ENCODE measurements at regions not wholly inside any gene's neighbourhood (a gene's known extent, or its start where the extent isn't known, plus 50 kb on each side); places are given as distances from the start of the nearest gene placed in this dataset.

GRCh38 chr5:61884252-61884855, 421.7 kb upstream of the KIF2A start:
- no peak for TF ChIP-seq CTCF (IDR thresholded peaks at IDR 0.05; ENCODE audit: control insufficient read depth, extremely low read depth, insufficient read depth)
- no peak for DNase-seq (ENCODE audit: low read depth)
- no peak overlapping the region for H3K4me3 ChIP-seq (ENCODE audit: low read depth, low read length)

GRCh38 chr5:61886214-61886613, 419.8 kb upstream of the KIF2A start:
- no peak overlapping the region for H3K4me3 ChIP-seq (ENCODE audit: low read depth, low read length)
- TF ChIP-seq CTCF (IDR thresholded peaks at IDR 0.05; ENCODE audit: control insufficient read depth, extremely low read depth, insufficient read depth) = no peak
- no peak for DNase-seq (ENCODE audit: low read depth)

- no peak overlapping the region for H3K4me3 ChIP-seq (ENCODE audit: low read depth, low read length)
- no peak for DNase-seq (ENCODE audit: low read depth)
- no peak for TF ChIP-seq CTCF (IDR thresholded peaks at IDR 0.05; ENCODE audit: control insufficient read depth, extremely low read depth, insufficient read depth)
Observed at GRCh38 chr5:61887271-61887670, 418.7 kb upstream of the KIF2A start.

- no peak for DNase-seq (ENCODE audit: low read depth)
- no peak overlapping the region for H3K4me3 ChIP-seq (ENCODE audit: low read depth, low read length)
- TF ChIP-seq CTCF (IDR thresholded peaks at IDR 0.05; ENCODE audit: control insufficient read depth, extremely low read depth, insufficient read depth) = no peak
Observed at GRCh38 chr5:61894046-61894445, 412.0 kb upstream of the KIF2A start.

- no peak for TF ChIP-seq CTCF (IDR thresholded peaks at IDR 0.05; ENCODE audit: control insufficient read depth, extremely low read depth, insufficient read depth)
- no peak for DNase-seq (ENCODE audit: low read depth)
Observed at GRCh38 chr5:61896811-61897210, 409.2 kb upstream of the KIF2A start.

GRCh38 chr5:61897251-61897650, 408.8 kb upstream of the KIF2A start:
- no peak for DNase-seq (ENCODE audit: low read depth)
- TF ChIP-seq CTCF (IDR thresholded peaks at IDR 0.05; ENCODE audit: control insufficient read depth, extremely low read depth, insufficient read depth) = no peak
- no peak overlapping the region for H3K4me3 ChIP-seq (ENCODE audit: low read depth, low read length)

More at GRCh38 chr5:61896811-61897210, 409.2 kb upstream of the KIF2A start:
- no peak overlapping the region for H3K4me3 ChIP-seq (ENCODE audit: low read depth, low read length)

GRCh38 chr5:61901997-61902396, 404.0 kb upstream of the KIF2A start:
- no peak overlapping the region for H3K4me3 ChIP-seq (ENCODE audit: low read depth, low read length)
- no peak for TF ChIP-seq CTCF (IDR thresholded peaks at IDR 0.05; ENCODE audit: control insufficient read depth, extremely low read depth, insufficient read depth)
- no peak for DNase-seq (ENCODE audit: low read depth)

Measured in LNCaP clone FGC (cell line).